Lung (tissue), 11 donors: ENCODE measurements at regions not wholly inside any gene's neighbourhood (a gene's known extent, or its start where the extent isn't known, plus 50 kb on each side); places are given as distances from the start of the nearest gene placed in this dataset.

ENCODE experiments used
- ATAC-seq: fragments of 200-7000 bp; cut with Tn5 transposase; one replicate; pipeline ENCODE4 v1.9.1; 2020; ENCODE audit warnings: moderate number of reproducible peaks; ENCODE audit not compliant: insufficient read depth, low FRiP score
- DNase-seq, 3 donors: peaks; one replicate each; pipeline ENCODE4 v3.0.0-alpha.2; 2013 to 2017
- H3K27ac ChIP-seq, 2 donors: one replicate each; pipeline ENCODE4 v1.5.1; 2013; ENCODE audit warnings: mild to moderate bottlenecking in 2 of 2, moderate library complexity in 2 of 2, control low read depth in 1 of 2, inconsistent platforms in 1 of 2, low read depth in 1 of 2, low read length in 1 of 2
- H3K27me3 ChIP-seq, 3 donors: one replicate each; pipeline ENCODE4 v1.5.1; 2013; ENCODE audit warnings: low read length in 2 of 3; ENCODE audit not compliant: control insufficient read depth in 3 of 3, insufficient read depth in 3 of 3
- H3K36me3 ChIP-seq, 4 donors: one replicate each; pipeline ENCODE4 v1.5.1; 2013; ENCODE audit warnings: low read length in 4 of 4, mild to moderate bottlenecking in 1 of 4, moderate library complexity in 1 of 4; ENCODE audit not compliant: control insufficient read depth in 4 of 4, insufficient read depth in 4 of 4
- H3K4me1 ChIP-seq, 5 donors: one replicate each; pipeline ENCODE4 v1.5.1; 2013; ENCODE audit warnings: low read length in 5 of 5, mild to moderate bottlenecking in 2 of 5, moderate library complexity in 1 of 5; ENCODE audit not compliant: control insufficient read depth in 5 of 5, insufficient read depth in 5 of 5
- H3K4me3 ChIP-seq: one replicate; pipeline ENCODE4 v1.5.1; 2013; ENCODE audit warnings: mild to moderate bottlenecking, control low read depth, moderate library complexity
- H3K9ac ChIP-seq, 2 donors: one replicate each; pipeline ENCODE4 v1.5.1; 2013; ENCODE audit warnings: low read length in 2 of 2, control low read depth in 1 of 2; ENCODE audit not compliant: insufficient read depth in 1 of 2
- H3K9me3 ChIP-seq, 4 donors: one replicate each; pipeline ENCODE4 v1.5.1; 2013; ENCODE audit warnings: low read length in 3 of 4, mild to moderate bottlenecking in 1 of 4, moderate library complexity in 1 of 4; ENCODE audit not compliant: control insufficient read depth in 4 of 4, insufficient read depth in 3 of 4
- CTCF ChIP-seq: IDR thresholded peaks from 2 replicates; pipeline ENCODE4 v1.5.1; 2012; ENCODE audit warnings: mild to moderate bottlenecking; ENCODE audit errors: control extremely low read depth, extremely low read depth
- WGBS, 2 donors: extraction: QIAGEN DNeasy Blood & Tissue Kit; methylation state at CpG; one replicate each; pipeline ENCODE4 v1.1.7; 2013; 5-methylcytosine and 5-hydroxymethylcytosine counted together
- donor health status: control.
- donor health status: control.
- donor health status: Bipolar disorder and iron deficiency.
- donor health status: healthy.
- donor health status: DM: yes; HTN: yes; CAD: no.

- DNase-seq (no peak), ATAC-seq (no peak)
- peaks cover 0 to 11% (median 0%) of the 10 kb centered on the region in 4 donors for H3K9me3 ChIP-seq
- H3K9ac ChIP-seq: no peak overlapping the region
- no peaks in the 10 kb centered on the region for H3K4me1 ChIP-seq
- no peak for TF ChIP-seq CTCF
- no peaks in the 10 kb centered on the region for H3K36me3 ChIP-seq
- no peak overlapping the region for H3K27ac ChIP-seq
- H3K27me3 ChIP-seq: no peaks in the 10 kb centered on the region
- H3K4me3 ChIP-seq: no peak overlapping the region
These were observed 505.5 kb upstream of the COX7C start for GRCh38 chr5:86112249-86112648.

GRCh38 chr5:86115164-86115563, 502.6 kb upstream of the COX7C start:
- ATAC-seq: no peak
- Histone ChIP-seq H3K4me3 (no peak overlapping the region), H3K27ac (no peak overlapping the region), H3K36me3 (no peaks in the 10 kb centered on the region), H3K27me3 (no peaks in the 10 kb centered on the region), H3K9ac (no peak overlapping the region), H3K4me1 (no peaks in the 10 kb centered on the region), H3K9me3 (peaks cover 0 to 5% (median 0%) of the 10 kb centered on the region in 4 donors)
- TF ChIP-seq CTCF: no peak
- WGBS, 2 donors: 85 to 88% methylated on average over 1 of the region's 1 CpG
- DNase-seq: no peak

GRCh38 chr5:86118542-86118941, 499.2 kb upstream of the COX7C start:
- no peaks in the 10 kb centered on the region for H3K4me1 ChIP-seq

More at GRCh38 chr5:86118542-86118941, 499.2 kb upstream of the COX7C start:
- 31 to 64% methylated on average over 1 of the region's 1 CpG for WGBS, 2 donors
- Histone ChIP-seq H3K27ac (no peak overlapping the region), H3K27me3 (no peaks in the 10 kb centered on the region), H3K4me3 (no peak overlapping the region), H3K9me3 (peaks cover 0 to 5% (median 0%) of the 10 kb centered on the region in 4 donors), H3K36me3 (no peaks in the 10 kb centered on the region), H3K9ac (no peak overlapping the region)
- no peak for DNase-seq
- no peak for TF ChIP-seq CTCF
- ATAC-seq: no peak
